ENCODE measurements at regions not wholly inside any gene's neighbourhood (a gene's known extent, or its start where the extent isn't known, plus 50 kb on each side); places are given as distances from the start of the nearest gene placed in this dataset.
A peak's percentile ranks its signal among the peaks of the same experiment; 100 is the strongest.
"Not testable (repeated sequence)": the region's sequence is repeated elsewhere in the genome, so short reads cannot be mapped to it uniquely, and the experiment has no call there.

- no peak for DNase-seq
Measured at GRCh38 chr21:15932726-15933125, 202.9 kb downstream of the USP25 start.

GRCh38 chr21:15935530-15935929 lies 205.7 kb downstream of the USP25 start:
- DNase-seq = no peak

- no peak for DNase-seq
Measured at GRCh38 chr21:15943009-15943666, 213.4 kb downstream of the USP25 start.

GRCh38 chr21:15947677-15948076 lies 217.9 kb downstream of the USP25 start:
- DNase-seq = no peak

GRCh38 chr21:15953551-15954116 lies 223.9 kb downstream of the USP25 start:
- DNase-seq = no peak

- DNase-seq = no peak
Measured at GRCh38 chr21:15964236-15964855, 234.6 kb downstream of the USP25 start.

- DNase-seq = peak; percentile 6
Measured at GRCh38 chr21:15966231-15966630, 236.4 kb downstream of the USP25 start.

- no peak for DNase-seq
Measured at GRCh38 chr21:15966651-15967050, 236.9 kb downstream of the USP25 start.

- no peak for DNase-seq
Measured at GRCh38 chr21:15967661-15968060, 237.9 kb downstream of the USP25 start.

GRCh38 chr21:15968776-15969310 lies 239.1 kb downstream of the USP25 start:
- no peak for DNase-seq

- peak; percentile 62 for DNase-seq
Measured at GRCh38 chr21:15976807-15977206, 247.0 kb downstream of the USP25 start.

GRCh38 chr21:15978215-15978738 lies 248.5 kb downstream of the USP25 start:
- DNase-seq = no peak

GRCh38 chr21:15979493-15979892 lies 249.7 kb downstream of the USP25 start:
- DNase-seq = not testable (repeated sequence)

- peak; percentile 9 for DNase-seq
Measured at GRCh38 chr21:15986277-15986676, 256.5 kb downstream of the USP25 start.

- no peak for DNase-seq
Measured at GRCh38 chr21:15992171-15992570, 262.4 kb downstream of the USP25 start.

GRCh38 chr21:15993951-15994350 lies 264.2 kb downstream of the USP25 start:
- DNase-seq = no peak

GRCh38 chr21:15999741-16000140 lies 270.0 kb downstream of the USP25 start:
- DNase-seq = no peak

GRCh38 chr21:16002874-16003466 lies 273.2 kb downstream of the USP25 start:
- DNase-seq = peak; percentile 43

- DNase-seq = peak; percentile 12
Measured at GRCh38 chr21:16004086-16004485, 274.3 kb downstream of the USP25 start.

- no peak for DNase-seq
Measured at GRCh38 chr21:16004523-16004922, 274.7 kb downstream of the USP25 start.

GRCh38 chr21:16005996-16006395 lies 276.2 kb downstream of the USP25 start:
- peak; percentile 26 for DNase-seq

GRCh38 chr21:16007943-16008342 lies 278.2 kb downstream of the USP25 start:
- no peak for DNase-seq

GRCh38 chr21:16011719-16012118 lies 281.9 kb downstream of the USP25 start:
- no peak for DNase-seq

- DNase-seq = no peak
Measured at GRCh38 chr21:16013570-16013969, 283.8 kb downstream of the USP25 start.
